ENCODE measurements at regions not wholly inside any gene's neighbourhood (a gene's known extent, or its start where the extent isn't known, plus 50 kb on each side); places are given as distances from the start of the nearest gene placed in this dataset.

DNA sequence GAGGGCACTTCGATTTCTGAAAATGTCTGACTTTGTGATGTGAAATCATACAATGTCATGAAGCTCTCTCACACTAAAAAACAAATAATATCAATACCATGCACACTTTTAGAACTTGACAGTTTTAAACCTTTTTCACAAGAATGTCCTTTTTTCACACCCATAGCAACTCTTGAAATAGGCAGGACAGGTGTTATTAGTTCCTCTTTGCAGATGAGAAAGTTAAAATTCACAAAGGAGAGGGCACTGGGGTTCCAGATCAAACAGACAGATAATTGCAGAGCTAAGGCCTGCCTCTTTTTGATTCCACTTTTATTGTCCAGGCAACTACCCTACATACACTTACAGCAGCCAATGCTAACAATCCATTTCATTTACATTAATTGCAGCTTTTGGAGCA lies 142.8 kb downstream of the KLF12 start:
- no peak for DNase-seq
- H3K4me3 ChIP-seq, result no peak overlapping the region
- no peaks in the 10 kb centered on the region for H3K36me3 ChIP-seq (replicated peaks in 1 of 2)
- intact Hi-C loops (cut with DNase I), result no loop called here
- 74 to 88% (median 83%) methylated on average over 1 of the region's 1 CpG for WGBS, 4 donors
- H3K27ac ChIP-seq, result no peak overlapping the region
- H3K4me1 ChIP-seq (replicated peaks in 1 of 2), result no peaks in the 10 kb centered on the region
- H3K27me3 ChIP-seq, result no peaks in the 10 kb centered on the region
- no peaks in the 10 kb centered on the region for H3K9me3 ChIP-seq (replicated peaks in 1 of 3)
- TF ChIP-seq POLR2A (IDR thresholded peaks at IDR 0.05) (no peak), CTCF (IDR thresholded peaks at IDR 0.05) (no peak)

DNA sequence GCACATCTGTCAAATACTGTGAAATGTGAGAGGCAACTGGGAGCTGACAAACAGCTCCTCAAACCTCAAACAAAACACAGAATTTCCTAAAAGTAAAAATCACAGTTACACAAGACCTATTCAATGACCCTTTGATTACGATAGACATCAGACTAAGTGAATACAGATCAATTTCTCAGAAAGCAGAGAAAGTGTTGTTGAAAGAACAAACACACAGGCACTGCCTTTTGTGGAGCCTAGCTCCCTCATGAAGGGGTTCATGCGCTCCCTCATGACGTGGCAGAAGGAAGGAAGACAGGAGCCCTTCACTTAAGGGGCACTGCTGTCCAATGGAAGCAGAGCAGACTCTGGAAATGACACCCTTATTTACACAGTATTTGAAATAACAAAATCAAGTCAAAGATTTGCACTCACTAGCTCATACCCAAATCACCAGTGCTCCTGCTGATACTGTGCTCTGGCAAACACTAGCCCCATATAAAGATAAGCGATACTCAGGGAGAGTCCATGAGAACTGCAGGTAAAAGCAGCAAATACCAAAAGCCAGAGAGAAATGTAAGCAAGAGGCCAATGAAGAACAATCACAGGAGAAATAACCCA lies 144.9 kb downstream of the KLF12 start:
- WGBS, 4 donors, result 92 to 98% (median 94%) methylated on average over 4 of the region's 4 CpGs
- intact Hi-C loops (cut with DNase I), result no loop called here

DNA sequence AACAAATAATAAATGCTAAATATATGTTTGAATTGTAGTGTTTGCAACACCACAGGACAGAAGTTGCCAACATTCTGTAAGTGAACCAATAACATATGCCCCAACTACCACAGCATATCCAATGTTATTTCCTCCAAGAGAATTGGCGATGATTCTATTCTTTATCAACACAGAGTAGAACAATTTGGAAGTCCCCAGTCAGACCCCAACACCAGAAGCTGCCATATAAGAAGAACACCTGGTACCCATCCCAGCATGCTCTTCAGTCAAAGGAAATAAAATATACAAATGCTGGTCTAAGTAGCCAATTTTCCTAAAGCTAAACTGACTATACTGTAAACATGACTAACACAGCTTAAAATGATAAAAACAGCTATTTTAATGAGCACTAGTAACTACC lies 145.7 kb downstream of the KLF12 start:
- TF ChIP-seq POLR2A (IDR thresholded peaks at IDR 0.05) (no peak), CTCF (IDR thresholded peaks at IDR 0.05) (no peak)
- H3K4me3 ChIP-seq, result no peak overlapping the region
- DNase-seq, result no peak
- H3K27ac ChIP-seq, result no peak overlapping the region
- H3K27me3 ChIP-seq, result no peaks in the 10 kb centered on the region
- H3K36me3 ChIP-seq (replicated peaks in 1 of 2), result no peaks in the 10 kb centered on the region
- WGBS, 4 donors, result 94 to 100% (median 95%) methylated on average over 1 of the region's 1 CpG
- no peaks in the 10 kb centered on the region for H3K4me1 ChIP-seq (replicated peaks in 1 of 2)
- H3K9me3 ChIP-seq (replicated peaks in 1 of 3), result no peaks in the 10 kb centered on the region
- intact Hi-C loops (cut with DNase I), result no loop called here

More for the DNA sequence above, 144.9 kb downstream of the KLF12 start:
- no peak for DNase-seq
- TF ChIP-seq POLR2A (IDR thresholded peaks at IDR 0.05) (no peak), CTCF (IDR thresholded peaks at IDR 0.05) (no peak)
- Histone ChIP-seq H3K27me3 (no peaks in the 10 kb centered on the region), H3K9me3 (replicated peaks in 1 of 3) (no peaks in the 10 kb centered on the region), H3K4me1 (replicated peaks in 1 of 2) (no peaks in the 10 kb centered on the region), H3K36me3 (replicated peaks in 1 of 2) (no peaks in the 10 kb centered on the region), H3K27ac (no peak overlapping the region), H3K4me3 (no peak overlapping the region)

- no peak overlapping the region for H3K4me3 ChIP-seq
- TF ChIP-seq POLR2A (IDR thresholded peaks at IDR 0.05) (no peak), CTCF (IDR thresholded peaks at IDR 0.05) (no peak)
- intact Hi-C loops (cut with DNase I), result no loop called here
- H3K36me3 ChIP-seq (replicated peaks in 1 of 2), result no peaks in the 10 kb centered on the region
- no peaks in the 10 kb centered on the region for H3K9me3 ChIP-seq (replicated peaks in 1 of 3)
- H3K27ac ChIP-seq, result no peak overlapping the region
- no peaks in the 10 kb centered on the region for H3K4me1 ChIP-seq (replicated peaks in 1 of 2)
- 56 to 78% (median 61%) methylated on average over 1 of the region's 1 CpG for WGBS, 4 donors
- H3K27me3 ChIP-seq, result no peaks in the 10 kb centered on the region
- no peak for DNase-seq
These were observed 146.6 kb downstream of the KLF12 start for GRCh38 chr13:73987618-73988017.
